ENCODE measurements at regions not wholly inside any gene's neighbourhood (a gene's known extent, or its start where the extent isn't known, plus 50 kb on each side); places are given as distances from the start of the nearest gene placed in this dataset.

- TF ChIP-seq ZNF384 (IDR thresholded peaks at IDR 0.05) (no peak), BHLHE40 (IDR thresholded peaks at IDR 0.05; ENCODE audit: borderline replicate concordance) (no peak), TARDBP (IDR thresholded peaks at IDR 0.05) (no peak), FOXK2 (IDR thresholded peaks at IDR 0.05) (no peak)
Observed at GRCh38 chr4:111633663-111634266, 511.5 kb upstream of the FAM241A start.

All from HEK293T (cell line).